ENCODE measurements at regions not wholly inside any gene's neighbourhood (a gene's known extent, or its start where the extent isn't known, plus 50 kb on each side); places are given as distances from the start of the nearest gene placed in this dataset.

DNA sequence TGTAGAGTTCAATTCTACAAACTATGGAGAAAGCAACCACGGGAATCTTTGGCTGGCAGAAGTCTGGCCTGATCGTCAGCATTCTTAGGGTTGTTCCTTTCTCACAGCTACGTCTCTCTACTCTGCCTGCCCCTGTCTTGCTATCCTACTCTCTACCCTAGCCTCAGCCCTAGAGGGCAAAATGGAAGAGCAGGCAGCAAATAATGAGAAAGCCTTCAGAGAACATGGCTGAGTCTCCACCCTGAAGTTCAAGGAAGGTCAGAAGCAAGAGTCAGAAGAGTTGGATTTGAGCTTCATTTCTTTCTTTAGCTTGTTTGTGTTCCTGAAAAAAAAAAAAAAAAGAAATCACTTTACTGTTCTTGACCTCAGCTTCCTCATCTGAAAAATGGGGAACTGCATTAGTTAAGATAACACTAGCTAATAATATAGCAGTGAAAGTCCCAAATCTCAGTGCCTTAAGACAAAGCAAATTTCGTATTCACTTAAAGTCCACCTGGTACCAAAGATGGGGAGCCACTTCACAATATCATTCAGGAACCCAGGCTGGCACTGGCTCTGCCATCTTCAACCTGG, 50.2 kb upstream of the CCND2 start:
- no peak for DNase-seq
- Histone ChIP-seq H3K4me3 (no peak overlapping the region), H3K9me3 (no peaks in the 10 kb centered on the region), H3K36me3 (no peaks in the 10 kb centered on the region), H3K27me3 (peaks cover 1% of the 10 kb centered on the region; the same call in 1 of the 2 replicates)

DNA sequence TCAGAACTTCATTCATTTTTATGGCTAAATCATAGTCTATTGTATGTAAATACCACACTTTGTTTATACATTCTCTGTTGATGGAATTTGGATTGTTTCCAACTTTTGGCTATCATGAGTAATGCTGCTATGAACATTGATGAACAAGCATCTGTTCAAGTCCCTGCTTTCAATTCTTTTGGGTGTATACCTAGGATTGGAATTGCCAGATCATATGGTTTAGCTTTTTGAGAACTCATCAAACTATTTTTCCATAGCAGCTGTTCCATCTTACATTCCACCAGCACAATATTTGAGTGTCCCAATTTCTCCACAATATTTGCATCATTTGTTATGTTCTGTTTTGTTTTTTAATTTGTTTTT, 52.3 kb upstream of the CCND2 start:
- Histone ChIP-seq H3K27me3 (peaks cover 5% of the 10 kb centered on the region; the same call in 1 of the 2 replicates), H3K9me3 (no peaks in the 10 kb centered on the region), H3K36me3 (no peaks in the 10 kb centered on the region), H3K4me3 (no peak overlapping the region)
- no peak for DNase-seq

- H3K4me3 ChIP-seq: no peak overlapping the region
- H3K36me3 ChIP-seq: no peaks in the 10 kb centered on the region
- H3K9me3 ChIP-seq: no peaks in the 10 kb centered on the region
- no peak for DNase-seq
- peaks cover 5% of the 10 kb centered on the region; the same call in 1 of the 2 replicates for H3K27me3 ChIP-seq
Measured at GRCh38 chr12:4220536-4221257, 52.9 kb upstream of the CCND2 start.

DNA sequence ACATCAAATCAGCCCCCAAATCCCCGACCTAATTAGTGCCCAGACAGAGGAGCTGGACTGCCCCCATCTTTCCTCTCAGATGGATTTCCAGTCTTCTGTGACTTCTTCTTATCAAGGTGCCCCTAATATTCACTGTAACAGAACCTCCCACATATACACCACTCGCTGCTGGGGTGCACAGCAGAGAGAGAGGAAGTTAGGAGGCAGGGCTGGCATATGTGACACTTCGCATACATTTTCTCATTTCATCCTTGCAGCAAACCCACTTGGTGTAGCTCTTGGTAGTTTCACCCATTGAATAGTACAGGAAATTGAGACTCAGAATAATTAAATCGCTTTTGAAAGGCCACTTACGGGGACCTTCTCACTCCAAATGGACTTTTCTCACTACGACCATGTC, 56.5 kb upstream of the CCND2 start:
- Histone ChIP-seq H3K36me3 (no peaks in the 10 kb centered on the region), H3K27me3 (peaks cover 12% of the 10 kb centered on the region; the same call in 1 of the 2 replicates), H3K4me3 (no peak overlapping the region), H3K9me3 (no peaks in the 10 kb centered on the region)
- no peak for DNase-seq

DNA sequence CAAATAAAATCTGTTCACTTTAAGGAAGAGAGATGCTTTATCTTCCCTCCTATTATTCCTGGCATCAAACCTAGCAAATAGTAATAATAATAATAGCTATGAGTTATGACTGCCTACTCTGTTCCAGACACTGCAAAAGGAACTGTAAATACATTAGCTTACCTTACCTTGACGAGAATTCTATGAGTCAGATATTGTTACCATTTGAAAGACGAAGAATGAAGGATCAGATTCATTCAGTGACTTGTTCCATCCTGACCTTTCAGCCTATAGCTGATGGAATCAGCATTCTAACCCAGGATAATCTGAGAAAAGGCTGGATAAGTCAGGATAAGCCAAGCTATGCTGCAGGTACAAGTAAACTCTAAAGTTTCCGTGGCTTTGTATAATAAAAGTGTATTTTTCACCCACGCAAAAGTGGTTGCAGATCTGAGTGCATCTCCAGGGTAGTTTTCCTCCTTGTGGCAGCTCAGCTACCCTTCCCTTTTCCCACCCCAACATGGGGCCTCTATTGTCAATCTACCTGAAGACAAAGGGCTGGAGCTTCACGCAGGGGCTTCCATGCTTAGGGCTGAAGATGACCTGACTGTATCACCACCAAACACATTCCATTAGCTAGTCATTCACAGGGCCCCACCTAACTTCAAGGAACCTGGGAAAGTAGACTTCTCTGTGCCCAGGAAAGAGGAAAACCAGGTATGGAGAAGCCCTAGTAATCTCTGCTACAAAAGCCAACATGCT, 57.2 kb upstream of the CCND2 start:
- H3K36me3 ChIP-seq: no peaks in the 10 kb centered on the region
- H3K27me3 ChIP-seq: peaks cover 17% of the 10 kb centered on the region; the same call in 1 of the 2 replicates
- no peaks in the 10 kb centered on the region for H3K9me3 ChIP-seq
- no peak overlapping the region for H3K4me3 ChIP-seq
- no peak for DNase-seq

DNA sequence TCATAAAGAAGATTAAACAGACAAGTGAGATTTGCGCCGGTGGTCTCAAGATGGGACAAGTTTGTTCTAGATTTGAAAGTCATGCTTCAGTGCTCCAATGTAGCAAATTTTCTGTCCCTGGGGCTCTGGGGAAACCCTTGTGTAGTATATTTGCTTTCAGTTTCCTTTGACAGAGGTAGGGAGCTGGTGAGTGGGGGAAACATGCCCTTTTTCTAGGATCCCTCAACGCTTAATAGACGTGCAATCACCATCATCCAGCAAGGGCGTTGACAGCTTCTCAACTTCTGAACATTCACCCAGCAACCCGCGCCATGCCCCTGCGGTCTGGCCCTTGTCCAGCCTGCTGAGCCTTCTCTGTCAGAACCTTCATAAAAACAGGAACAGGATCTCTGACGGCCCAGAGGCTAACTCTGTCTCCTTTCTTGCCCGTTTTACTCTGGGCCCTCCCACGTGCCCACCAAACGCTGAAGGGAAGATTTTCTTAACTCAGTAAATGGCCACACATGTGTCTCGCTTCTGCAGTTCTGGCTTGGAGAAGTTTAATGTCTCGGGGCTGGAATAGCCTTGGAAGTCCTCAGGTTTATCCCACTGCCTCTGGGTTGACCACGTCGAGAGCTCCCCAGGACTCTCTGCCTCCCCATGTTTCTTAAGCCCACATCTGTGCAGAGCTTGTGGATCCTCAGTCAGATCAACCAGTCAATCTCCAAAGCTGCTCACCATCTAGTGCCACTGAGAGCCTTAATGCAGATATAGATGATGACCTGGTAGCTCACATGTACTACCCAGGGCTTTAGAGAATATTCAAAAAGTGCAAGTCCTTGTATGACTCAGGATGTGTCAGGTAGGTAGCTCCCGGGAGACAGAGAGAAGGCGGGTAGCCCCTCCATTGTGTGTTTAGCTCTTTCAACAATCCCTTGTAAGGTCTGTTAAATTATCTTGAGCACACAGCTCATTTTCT, 58.1 kb upstream of the CCND2 start:
- no peak overlapping the region for H3K4me3 ChIP-seq
- DNase-seq: peak; percentile 36
- peaks cover 24% of the 10 kb centered on the region for H3K27me3 ChIP-seq
- no peaks in the 10 kb centered on the region for H3K9me3 ChIP-seq
- H3K36me3 ChIP-seq: no peaks in the 10 kb centered on the region

DNA sequence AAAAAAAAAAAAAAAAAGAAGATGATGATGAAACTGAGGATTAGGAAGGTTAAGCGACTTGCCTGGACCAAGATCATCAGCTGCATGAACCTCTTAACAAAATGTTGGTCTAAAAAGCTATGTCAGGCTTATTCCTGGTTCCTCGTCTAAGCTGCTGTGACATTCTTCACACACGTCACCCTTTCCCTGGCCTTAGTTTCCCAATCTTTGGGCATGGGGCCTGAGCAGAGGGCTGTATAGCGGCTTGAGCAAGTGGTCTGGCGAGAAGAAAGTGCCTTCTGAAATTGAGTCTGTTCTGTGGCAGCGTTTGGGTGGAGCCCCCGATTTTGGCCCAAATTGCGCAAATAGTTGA, 58.7 kb upstream of the CCND2 start:
- H3K4me3 ChIP-seq: no peak overlapping the region
- H3K9me3 ChIP-seq: no peaks in the 10 kb centered on the region
- DNase-seq: no peak
- H3K27me3 ChIP-seq: peaks cover 30% of the 10 kb centered on the region
- no peaks in the 10 kb centered on the region for H3K36me3 ChIP-seq

DNA sequence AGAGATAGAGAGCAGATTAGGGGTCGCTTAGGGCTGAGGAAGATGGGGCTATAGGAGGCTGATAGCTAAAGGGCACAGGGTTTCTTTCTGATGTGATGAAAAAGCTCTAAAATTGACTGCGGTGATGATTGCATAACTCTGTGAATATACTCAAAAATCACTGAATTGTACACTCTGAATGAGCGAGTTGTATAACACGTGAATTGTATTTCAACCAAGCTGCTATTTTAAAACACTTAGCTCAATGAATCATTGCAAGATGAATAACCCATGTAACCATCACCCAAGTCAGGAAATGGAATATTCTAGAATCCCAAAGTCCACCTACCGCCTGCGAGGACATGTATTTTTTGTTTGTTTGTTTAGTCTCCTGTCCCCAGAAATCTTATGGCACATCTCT, 60.1 kb upstream of the CCND2 start:
- H3K9me3 ChIP-seq: no peaks in the 10 kb centered on the region
- no peaks in the 10 kb centered on the region for H3K36me3 ChIP-seq
- DNase-seq: no peak
- no peak overlapping the region for H3K4me3 ChIP-seq
- peaks cover 41% of the 10 kb centered on the region for H3K27me3 ChIP-seq

DNA sequence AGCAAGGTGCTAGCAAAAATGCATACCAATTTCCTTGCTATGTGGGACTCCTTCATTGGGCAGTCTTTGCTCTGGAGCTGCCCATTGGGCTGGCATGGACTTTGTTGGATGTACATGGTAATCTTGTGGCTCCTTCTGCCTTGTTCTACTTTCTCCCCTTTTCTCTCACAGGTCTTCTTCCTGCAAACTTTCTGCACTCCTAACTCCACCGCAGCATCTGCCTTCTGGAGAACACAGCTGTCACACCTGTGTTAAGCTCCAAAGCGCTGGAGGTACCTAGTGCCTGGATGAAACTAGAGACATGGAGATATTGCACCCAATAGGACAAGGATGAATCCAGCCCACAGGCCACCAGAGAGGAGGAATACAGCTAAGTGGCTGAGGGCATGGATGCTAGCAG, 60.7 kb upstream of the CCND2 start:
- Histone ChIP-seq H3K36me3 (no peaks in the 10 kb centered on the region), H3K4me3 (no peak overlapping the region), H3K27me3 (peaks cover 37% of the 10 kb centered on the region), H3K9me3 (no peaks in the 10 kb centered on the region)
- no peak for DNase-seq

GRCh38 chr12:4211372-4211771, 62.2 kb upstream of the CCND2 start:
- no peaks in the 10 kb centered on the region for H3K9me3 ChIP-seq
- peaks cover 43% of the 10 kb centered on the region for H3K27me3 ChIP-seq
- no peak overlapping the region for H3K4me3 ChIP-seq
- H3K36me3 ChIP-seq: no peaks in the 10 kb centered on the region
- DNase-seq: no peak

DNA sequence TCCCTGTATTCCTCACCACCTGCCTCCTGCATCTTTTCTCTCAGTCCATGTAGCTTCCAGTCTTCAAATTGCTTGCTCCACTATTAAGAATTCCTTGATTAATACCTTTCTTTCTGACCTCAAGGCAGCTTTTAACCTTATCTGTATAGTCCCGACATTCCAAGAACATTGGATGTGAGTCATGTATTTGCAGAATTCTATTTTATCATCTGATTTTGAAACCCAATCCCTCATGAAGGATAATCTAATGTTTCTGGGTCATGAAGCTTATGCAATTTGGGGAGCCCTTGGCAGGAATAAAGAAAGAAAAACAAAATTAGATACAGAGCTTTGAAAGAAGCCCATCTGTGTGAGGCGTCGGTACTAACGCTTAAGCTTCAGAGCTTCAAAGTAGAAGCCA, 63.4 kb upstream of the CCND2 start:
- no peak for DNase-seq
- peaks cover 40% of the 10 kb centered on the region for H3K27me3 ChIP-seq
- H3K36me3 ChIP-seq: no peaks in the 10 kb centered on the region
- H3K9me3 ChIP-seq: no peaks in the 10 kb centered on the region
- H3K4me3 ChIP-seq: no peak overlapping the region

DNA sequence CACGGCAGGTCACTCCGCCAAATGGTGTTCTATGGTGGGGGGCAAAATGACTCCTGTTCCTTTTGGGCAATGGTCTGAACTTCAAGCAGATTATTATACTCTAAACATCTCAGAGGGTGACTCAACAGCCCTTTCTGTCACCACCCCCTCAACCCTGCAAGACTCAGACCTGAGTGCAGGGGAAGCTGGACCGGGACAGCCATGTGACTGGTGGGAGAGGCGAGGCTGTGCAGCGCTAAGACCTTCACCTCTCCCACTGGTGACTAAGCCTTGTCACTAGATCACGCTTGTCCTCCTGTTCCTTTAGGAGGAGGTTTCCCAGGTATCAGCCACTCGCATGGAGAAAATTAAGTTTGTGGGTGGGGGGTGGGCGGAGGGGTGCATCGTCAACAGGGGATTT, 67.1 kb upstream of the CCND2 start:
- no peak overlapping the region for H3K4me3 ChIP-seq
- DNase-seq: no peak
- no peaks in the 10 kb centered on the region for H3K9me3 ChIP-seq
- no peaks in the 10 kb centered on the region for H3K36me3 ChIP-seq
- peaks cover 43% of the 10 kb centered on the region for H3K27me3 ChIP-seq

DNA sequence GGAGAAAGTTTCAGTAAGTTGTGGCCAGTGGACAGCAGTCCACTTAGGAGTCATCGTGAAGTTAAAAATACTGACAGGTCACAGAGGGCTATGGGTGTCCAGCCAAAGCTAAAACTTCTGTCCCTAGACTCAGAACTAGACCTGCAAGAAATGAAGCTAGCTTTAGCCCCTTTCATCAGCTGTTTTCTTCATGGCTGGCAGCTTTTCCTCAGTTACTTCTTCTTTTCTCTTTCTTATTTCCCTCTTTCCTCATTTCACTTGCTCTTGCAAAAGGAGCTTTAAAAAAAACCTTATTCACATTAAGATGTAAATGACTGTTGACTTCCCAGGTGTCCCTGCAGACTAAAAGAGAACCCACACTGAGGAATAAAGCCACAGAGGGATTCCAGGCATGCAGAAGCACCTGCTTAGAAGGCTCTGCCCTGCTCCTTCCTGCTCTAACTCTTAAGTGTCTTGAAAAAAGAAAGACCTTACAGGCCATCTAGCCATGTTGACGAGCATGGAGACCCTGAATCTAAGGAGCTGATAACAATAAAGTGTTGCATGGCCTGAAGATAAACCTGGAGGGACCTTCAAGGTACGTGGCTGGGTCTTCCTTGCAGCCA, 69.7 kb upstream of the CCND2 start:
- H3K4me3 ChIP-seq: no peak overlapping the region
- peaks cover 20% of the 10 kb centered on the region for H3K27me3 ChIP-seq
- H3K9me3 ChIP-seq: no peaks in the 10 kb centered on the region
- H3K36me3 ChIP-seq: no peaks in the 10 kb centered on the region
- no peak for DNase-seq

GRCh38 chr12:4202918-4203317, 70.6 kb upstream of the CCND2 start:
- no peak for DNase-seq
- H3K9me3 ChIP-seq: no peaks in the 10 kb centered on the region
- no peak overlapping the region for H3K4me3 ChIP-seq
- no peaks in the 10 kb centered on the region for H3K36me3 ChIP-seq
- H3K27me3 ChIP-seq: peaks cover 17% of the 10 kb centered on the region

DNA sequence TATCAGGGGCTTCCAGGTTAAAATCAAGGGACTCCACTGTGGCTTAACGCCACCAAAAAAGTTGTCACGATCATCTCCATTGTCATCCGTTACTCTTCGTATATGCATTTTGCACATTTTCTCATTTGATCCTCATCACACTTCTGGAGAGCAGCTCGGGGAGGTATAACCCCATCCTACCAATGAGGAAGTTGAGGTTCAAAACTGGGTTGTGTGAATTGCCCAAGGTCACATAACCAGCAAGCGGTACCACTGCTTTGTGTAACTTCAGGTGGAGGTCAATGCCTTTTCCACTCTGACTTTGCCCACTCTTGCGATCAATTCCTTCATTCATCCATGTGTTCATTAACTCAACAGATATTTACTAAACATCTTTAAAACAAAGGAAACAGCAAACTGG, 71.1 kb upstream of the CCND2 start:
- DNase-seq: no peak
- H3K27me3 ChIP-seq: peaks cover 17% of the 10 kb centered on the region
- H3K4me3 ChIP-seq: no peak overlapping the region
- H3K36me3 ChIP-seq: no peaks in the 10 kb centered on the region
- no peaks in the 10 kb centered on the region for H3K9me3 ChIP-seq

- H3K27me3 ChIP-seq: peaks cover 11% of the 10 kb centered on the region
- no peak for DNase-seq
- H3K36me3 ChIP-seq: no peaks in the 10 kb centered on the region
- H3K9me3 ChIP-seq: no peaks in the 10 kb centered on the region
- H3K4me3 ChIP-seq: no peak overlapping the region
Measured at GRCh38 chr12:4201333-4202100, 72.0 kb upstream of the CCND2 start.

Measured in MG63 (cell line).